ENCODE measurements at regions not wholly inside any gene's neighbourhood (a gene's known extent, or its start where the extent isn't known, plus 50 kb on each side); places are given as distances from the start of the nearest gene placed in this dataset.

DNA sequence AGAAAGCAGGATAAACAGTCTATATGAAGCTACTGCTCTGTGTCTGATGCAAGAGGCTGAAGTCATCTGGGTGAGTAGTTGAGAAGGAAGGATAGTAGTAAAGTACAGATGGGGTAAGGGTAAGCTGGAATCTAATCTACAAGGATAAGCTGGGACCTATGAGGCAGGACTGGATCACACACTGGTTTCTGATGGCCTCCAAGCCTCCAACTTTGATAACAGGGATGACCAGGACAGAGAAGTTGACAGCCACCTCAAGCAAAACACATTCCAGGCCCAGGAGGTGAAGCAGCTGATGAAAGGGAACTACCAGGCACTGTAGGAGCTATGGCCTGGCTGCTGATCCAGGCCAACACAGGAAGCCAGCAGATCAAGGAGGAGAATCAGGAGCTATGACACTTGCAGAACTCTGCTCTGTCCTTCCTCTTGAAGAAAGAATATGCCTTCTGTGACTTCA, 278.1 kb upstream of the TMEM229A start:
- TF ChIP-seq, protein P1, sequence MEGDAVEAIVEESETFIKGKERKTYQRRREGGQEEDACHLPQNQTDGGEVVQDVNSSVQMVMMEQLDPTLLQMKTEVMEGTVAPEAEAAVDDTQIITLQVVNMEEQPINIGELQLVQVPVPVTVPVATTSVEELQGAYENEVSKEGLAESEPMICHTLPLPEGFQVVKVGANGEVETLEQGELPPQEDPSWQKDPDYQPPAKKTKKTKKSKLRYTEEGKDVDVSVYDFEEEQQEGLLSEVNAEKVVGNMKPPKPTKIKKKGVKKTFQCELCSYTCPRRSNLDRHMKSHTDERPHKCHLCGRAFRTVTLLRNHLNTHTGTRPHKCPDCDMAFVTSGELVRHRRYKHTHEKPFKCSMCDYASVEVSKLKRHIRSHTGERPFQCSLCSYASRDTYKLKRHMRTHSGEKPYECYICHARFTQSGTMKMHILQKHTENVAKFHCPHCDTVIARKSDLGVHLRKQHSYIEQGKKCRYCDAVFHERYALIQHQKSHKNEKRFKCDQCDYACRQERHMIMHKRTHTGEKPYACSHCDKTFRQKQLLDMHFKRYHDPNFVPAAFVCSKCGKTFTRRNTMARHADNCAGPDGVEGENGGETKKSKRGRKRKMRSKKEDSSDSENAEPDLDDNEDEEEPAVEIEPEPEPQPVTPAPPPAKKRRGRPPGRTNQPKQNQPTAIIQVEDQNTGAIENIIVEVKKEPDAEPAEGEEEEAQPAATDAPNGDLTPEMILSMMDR (IDR thresholded peaks at IDR 0.05; ENCODE audit: borderline replicate concordance, extremely low read depth, low read length, poor library complexity, severe bottlenecking), result no peak
- no peak for TF ChIP-seq EZH2 (IDR thresholded peaks at IDR 0.05; ENCODE audit: borderline replicate concordance, low read depth, low read length, severe bottlenecking)
